ENCODE measurements at regions not wholly inside any gene's neighbourhood (a gene's known extent, or its start where the extent isn't known, plus 50 kb on each side); places are given as distances from the start of the nearest gene placed in this dataset.

DNA sequence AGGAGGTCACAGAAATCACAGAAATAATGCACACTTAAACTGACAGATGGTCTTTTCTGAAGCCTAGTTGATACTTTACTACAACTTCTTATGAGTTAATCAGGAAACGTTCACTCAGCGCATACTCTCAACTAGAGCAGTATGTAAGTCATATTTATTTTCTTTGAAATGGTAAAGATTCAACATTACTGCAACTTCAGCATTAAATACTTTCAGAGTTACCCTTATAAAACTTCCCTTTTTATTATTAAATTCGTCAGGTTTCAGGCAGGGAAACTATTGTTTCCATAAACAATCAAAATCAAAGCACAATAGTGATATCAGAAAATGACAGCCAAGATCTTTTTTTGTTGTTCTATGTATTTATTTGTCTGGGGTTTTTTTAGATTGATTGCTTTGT, 222.6 kb upstream of the RND3 start:
- no peaks in the 10 kb centered on the region for H3K36me3 ChIP-seq (ENCODE audit: control insufficient read depth, low read depth, low read length)
- no peak overlapping the region for H3K4me3 ChIP-seq (ENCODE audit: low read length)
- H3K9ac ChIP-seq (ENCODE audit: low read length) = no peak overlapping the region
- H3K4me1 ChIP-seq (ENCODE audit: control insufficient read depth, low read depth, low read length) = peaks cover 3% of the 10 kb centered on the region
- H3K27me3 ChIP-seq (ENCODE audit: control insufficient read depth, insufficient read depth, low read length) = no peaks in the 10 kb centered on the region
- H3K9me3 ChIP-seq (ENCODE audit: control insufficient read depth, low read depth, low read length) = no peaks in the 10 kb centered on the region
- no peak overlapping the region for H3K27ac ChIP-seq (ENCODE audit: low read length)

DNA sequence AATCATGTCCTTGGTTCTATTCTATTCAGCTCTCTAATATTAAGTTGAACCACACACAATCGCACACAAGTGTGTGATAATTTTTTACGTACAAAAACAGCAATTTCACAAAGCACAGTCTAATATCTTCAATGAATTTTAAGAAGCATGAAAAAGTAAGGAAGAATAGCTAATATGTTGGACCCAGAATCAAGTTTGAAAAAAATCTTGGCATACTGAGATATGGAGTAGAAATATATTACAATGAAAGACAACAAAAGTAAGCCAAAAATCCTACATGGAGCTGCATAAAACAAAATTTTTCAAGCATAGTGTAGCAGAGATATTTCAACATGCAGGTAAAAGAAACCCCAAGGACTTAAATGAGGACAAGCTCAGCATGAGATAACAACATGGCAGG, 219.1 kb upstream of the RND3 start:
- no peak overlapping the region for H3K27ac ChIP-seq (ENCODE audit: low read length)
- H3K36me3 ChIP-seq (ENCODE audit: control insufficient read depth, low read depth, low read length) = no peaks in the 10 kb centered on the region
- H3K4me3 ChIP-seq (ENCODE audit: low read length) = no peak overlapping the region
- H3K27me3 ChIP-seq (ENCODE audit: control insufficient read depth, insufficient read depth, low read length) = no peaks in the 10 kb centered on the region
- H3K9ac ChIP-seq (ENCODE audit: low read length) = no peak overlapping the region
- no peaks in the 10 kb centered on the region for H3K9me3 ChIP-seq (ENCODE audit: control insufficient read depth, low read depth, low read length)
- peaks cover 13% of the 10 kb centered on the region for H3K4me1 ChIP-seq (ENCODE audit: control insufficient read depth, low read depth, low read length)

DNA sequence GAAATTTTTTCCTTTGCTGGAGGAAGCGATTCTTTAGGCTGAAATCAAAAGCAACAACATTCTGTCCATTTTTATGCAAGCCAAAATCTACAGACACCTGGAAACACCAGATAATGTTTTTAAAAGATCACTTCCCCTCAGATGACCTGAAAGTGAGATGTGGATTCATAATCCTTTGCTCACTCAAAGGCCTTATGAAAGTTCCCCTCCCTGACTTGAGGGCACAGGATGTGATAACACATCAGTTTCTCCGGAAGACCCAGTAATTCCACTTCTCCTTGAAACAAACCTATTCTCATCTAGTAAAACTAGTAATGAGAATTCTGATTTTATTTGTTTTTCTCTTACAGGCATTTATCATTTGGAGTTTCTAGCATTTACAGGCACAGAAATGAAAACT, 218.3 kb upstream of the RND3 start:
- Histone ChIP-seq H3K36me3 (ENCODE audit: control insufficient read depth, low read depth, low read length) (no peaks in the 10 kb centered on the region), H3K9ac (ENCODE audit: low read length) (no peak overlapping the region), H3K4me1 (ENCODE audit: control insufficient read depth, low read depth, low read length) (peaks cover 13% of the 10 kb centered on the region), H3K4me3 (ENCODE audit: low read length) (no peak overlapping the region), H3K9me3 (ENCODE audit: control insufficient read depth, low read depth, low read length) (no peaks in the 10 kb centered on the region), H3K27ac (ENCODE audit: low read length) (no peak overlapping the region), H3K27me3 (ENCODE audit: control insufficient read depth, insufficient read depth, low read length) (no peaks in the 10 kb centered on the region)

DNA sequence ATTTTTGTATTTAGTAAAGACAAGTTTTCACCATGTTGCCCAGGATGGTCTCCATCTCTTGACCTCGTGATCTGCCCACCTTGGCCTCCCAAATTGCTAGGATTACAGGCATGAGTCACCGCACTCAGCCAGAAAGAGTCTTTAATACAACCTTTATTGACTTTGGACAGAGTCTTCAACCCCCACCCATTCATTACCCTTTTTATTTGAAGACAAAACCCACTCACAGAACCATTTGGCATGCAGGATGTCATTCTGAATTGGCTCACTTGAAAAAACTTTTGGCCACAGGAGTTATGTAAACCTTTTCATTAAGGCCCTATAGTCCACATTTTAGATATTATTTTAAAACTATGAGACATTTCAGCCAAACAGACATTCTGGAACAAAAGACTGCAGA, 217.9 kb upstream of the RND3 start:
- Histone ChIP-seq H3K27ac (ENCODE audit: low read length) (no peak overlapping the region), H3K4me3 (ENCODE audit: low read length) (no peak overlapping the region), H3K4me1 (ENCODE audit: control insufficient read depth, low read depth, low read length) (peaks cover 13% of the 10 kb centered on the region), H3K9ac (ENCODE audit: low read length) (no peak overlapping the region), H3K27me3 (ENCODE audit: control insufficient read depth, insufficient read depth, low read length) (no peaks in the 10 kb centered on the region), H3K36me3 (ENCODE audit: control insufficient read depth, low read depth, low read length) (no peaks in the 10 kb centered on the region), H3K9me3 (ENCODE audit: control insufficient read depth, low read depth, low read length) (no peaks in the 10 kb centered on the region)

DNA sequence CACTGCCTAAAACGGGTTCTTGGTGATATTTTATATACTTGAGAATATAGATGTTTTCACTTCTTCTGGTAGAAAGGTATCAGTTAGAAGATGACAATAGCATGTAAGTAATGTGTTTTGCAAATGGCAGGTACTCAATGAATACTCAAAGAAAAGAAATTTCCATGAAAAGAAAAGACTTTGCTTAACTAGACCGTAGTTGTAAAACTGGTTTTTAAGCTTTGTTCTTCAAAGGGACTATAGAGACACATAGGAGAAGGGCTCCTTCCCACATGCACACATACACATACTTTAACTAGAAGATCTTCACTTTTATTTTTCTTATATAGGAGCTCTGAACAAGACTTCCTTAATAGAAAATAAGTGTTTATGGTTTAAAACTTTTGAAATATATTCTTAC, 215.3 kb upstream of the RND3 start:
- H3K27ac ChIP-seq (ENCODE audit: low read length) = no peak overlapping the region
- H3K9me3 ChIP-seq (ENCODE audit: control insufficient read depth, low read depth, low read length) = no peaks in the 10 kb centered on the region
- no peak overlapping the region for H3K4me3 ChIP-seq (ENCODE audit: low read length)
- H3K4me1 ChIP-seq (ENCODE audit: control insufficient read depth, low read depth, low read length) = peaks cover 10% of the 10 kb centered on the region
- H3K36me3 ChIP-seq (ENCODE audit: control insufficient read depth, low read depth, low read length) = no peaks in the 10 kb centered on the region
- H3K27me3 ChIP-seq (ENCODE audit: control insufficient read depth, insufficient read depth, low read length) = no peaks in the 10 kb centered on the region
- H3K9ac ChIP-seq (ENCODE audit: low read length) = no peak overlapping the region

DNA sequence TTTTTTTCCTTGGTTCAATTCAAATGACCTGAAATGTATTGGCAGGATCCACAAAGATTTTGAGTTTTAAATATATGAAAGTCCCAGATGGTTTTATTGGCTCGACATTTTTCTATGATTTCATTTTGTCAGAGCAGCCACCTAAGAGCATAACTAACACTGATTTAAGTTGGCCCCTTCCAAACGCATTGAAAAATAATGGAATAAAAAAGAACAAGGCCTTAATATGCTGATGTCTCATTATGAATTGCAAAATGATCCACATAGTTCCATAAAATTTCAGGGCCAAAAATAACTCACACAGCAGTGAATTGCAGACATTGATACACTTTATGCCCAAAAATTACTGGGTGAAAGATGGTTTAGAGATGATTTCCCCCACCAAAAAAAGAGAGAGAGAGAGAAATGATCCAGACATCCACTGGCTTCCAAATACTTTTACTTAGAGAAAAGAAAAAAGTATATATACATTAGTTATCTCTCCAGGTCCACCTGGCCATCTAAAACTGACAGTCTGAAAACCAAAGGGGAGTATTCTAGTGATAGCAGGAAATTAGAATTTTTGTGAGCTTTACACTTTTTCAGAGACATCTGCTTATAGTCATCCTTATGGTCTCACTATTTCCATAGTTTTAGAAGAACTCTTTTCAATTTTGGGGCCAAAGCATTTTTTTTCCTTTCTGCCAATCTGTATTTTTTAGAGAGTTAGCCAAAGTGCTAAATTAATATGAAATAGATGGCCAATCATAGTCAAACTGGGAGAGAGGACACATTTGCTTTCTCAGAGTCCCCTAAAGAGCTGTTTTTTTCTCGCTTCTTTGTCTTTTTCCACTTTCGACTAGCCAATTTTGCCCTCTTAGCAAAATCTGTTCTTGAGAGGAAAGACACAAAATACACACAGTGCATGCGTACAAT, 213.5 kb upstream of the RND3 start:
- no peaks in the 10 kb centered on the region for H3K9me3 ChIP-seq (ENCODE audit: control insufficient read depth, low read depth, low read length)
- H3K4me1 ChIP-seq (ENCODE audit: control insufficient read depth, low read depth, low read length) = peaks cover 10% of the 10 kb centered on the region
- H3K36me3 ChIP-seq (ENCODE audit: control insufficient read depth, low read depth, low read length) = no peaks in the 10 kb centered on the region
- H3K9ac ChIP-seq (ENCODE audit: low read length) = no peak overlapping the region
- H3K27ac ChIP-seq (ENCODE audit: low read length) = no peak overlapping the region
- no peak overlapping the region for H3K4me3 ChIP-seq (ENCODE audit: low read length)
- no peaks in the 10 kb centered on the region for H3K27me3 ChIP-seq (ENCODE audit: control insufficient read depth, insufficient read depth, low read length)

DNA sequence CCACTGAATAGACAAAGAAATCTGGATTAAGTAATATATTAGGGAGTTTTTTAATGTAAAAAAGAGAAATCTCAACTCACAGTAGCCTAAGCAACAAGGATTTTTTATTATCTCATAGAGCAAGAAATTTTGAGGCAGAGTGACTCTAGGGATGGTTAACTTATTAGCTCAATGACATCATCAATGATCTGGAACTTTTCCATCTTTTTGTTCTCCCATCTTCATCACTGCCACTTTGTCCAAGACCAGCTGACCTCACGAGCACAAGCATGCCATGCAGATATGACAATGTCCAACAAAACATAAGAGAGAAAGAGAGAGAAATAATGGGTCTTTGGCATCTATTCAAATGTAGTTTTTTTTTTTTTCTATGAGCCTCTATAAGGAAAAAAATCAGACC, 211.8 kb upstream of the RND3 start:
- peaks cover 10% of the 10 kb centered on the region for H3K4me1 ChIP-seq (ENCODE audit: control insufficient read depth, low read depth, low read length)

DNA sequence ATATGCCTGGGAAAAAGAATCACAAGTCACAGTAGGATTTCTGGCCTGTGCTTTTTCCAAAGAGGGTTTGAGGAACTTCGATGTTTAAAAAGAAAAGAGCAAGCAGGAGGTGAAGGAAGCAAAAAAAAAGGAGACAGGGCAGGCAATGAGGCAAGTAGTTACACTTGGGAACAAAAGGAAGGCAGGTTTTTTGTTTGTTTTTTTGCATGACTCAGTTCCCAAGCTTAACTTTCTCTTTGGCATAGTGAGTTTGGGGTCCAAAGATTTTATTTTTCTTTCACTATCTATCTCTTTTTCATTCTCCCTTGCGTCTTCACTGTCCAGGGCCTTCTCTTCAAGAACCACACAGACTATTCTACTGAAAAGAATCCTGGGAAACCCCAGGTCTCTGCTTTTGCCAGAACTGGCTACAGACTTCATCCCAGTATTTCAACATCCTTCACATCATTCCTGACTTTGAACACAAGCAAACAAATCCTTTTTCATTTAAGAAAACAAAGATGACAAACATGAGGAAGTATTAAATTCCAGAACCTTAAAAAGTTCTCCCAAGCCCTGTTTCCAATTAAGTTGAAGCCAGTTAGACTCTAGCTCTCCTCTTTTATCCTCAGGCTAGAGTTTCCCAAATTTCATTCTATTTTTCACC, 210.7 kb upstream of the RND3 start:
- no peaks in the 10 kb centered on the region for H3K9me3 ChIP-seq (ENCODE audit: control insufficient read depth, low read depth, low read length)
- H3K4me3 ChIP-seq (ENCODE audit: low read length) = no peak overlapping the region
- no peaks in the 10 kb centered on the region for H3K27me3 ChIP-seq (ENCODE audit: control insufficient read depth, insufficient read depth, low read length)
- no peaks in the 10 kb centered on the region for H3K36me3 ChIP-seq (ENCODE audit: control insufficient read depth, low read depth, low read length)
- H3K27ac ChIP-seq (ENCODE audit: low read length) = no peak overlapping the region
- H3K4me1 ChIP-seq (ENCODE audit: control insufficient read depth, low read depth, low read length) = peaks cover 8% of the 10 kb centered on the region
- no peak overlapping the region for H3K9ac ChIP-seq (ENCODE audit: low read length)

More for the DNA sequence above, 211.8 kb upstream of the RND3 start:
- Histone ChIP-seq H3K27ac (ENCODE audit: low read length) (no peak overlapping the region), H3K4me3 (ENCODE audit: low read length) (no peak overlapping the region), H3K36me3 (ENCODE audit: control insufficient read depth, low read depth, low read length) (no peaks in the 10 kb centered on the region), H3K27me3 (ENCODE audit: control insufficient read depth, insufficient read depth, low read length) (no peaks in the 10 kb centered on the region), H3K9me3 (ENCODE audit: control insufficient read depth, low read depth, low read length) (no peaks in the 10 kb centered on the region), H3K9ac (ENCODE audit: low read length) (no peak overlapping the region)

DNA sequence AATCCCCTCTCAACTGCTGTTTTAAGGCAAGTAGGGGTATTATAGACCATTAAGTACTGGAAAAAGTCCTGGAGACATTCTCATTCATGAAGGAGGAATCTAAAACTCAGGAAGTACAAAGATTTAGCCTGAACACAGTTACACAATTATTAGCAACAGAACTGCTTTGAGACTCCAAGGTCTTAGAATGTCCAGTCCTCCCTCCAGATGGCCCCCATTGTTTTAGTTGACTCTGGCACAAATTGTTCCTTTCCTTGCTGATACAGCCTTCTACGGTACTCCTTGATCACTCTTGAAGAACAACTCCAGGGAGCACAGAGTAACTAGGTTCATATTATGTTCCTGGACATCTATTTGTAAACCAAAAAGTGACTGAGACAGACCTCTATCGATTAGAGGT, 210.1 kb upstream of the RND3 start:
- H3K9me3 ChIP-seq (ENCODE audit: control insufficient read depth, low read depth, low read length) = no peaks in the 10 kb centered on the region
- H3K27ac ChIP-seq (ENCODE audit: low read length) = no peak overlapping the region
- H3K4me3 ChIP-seq (ENCODE audit: low read length) = no peak overlapping the region
- H3K9ac ChIP-seq (ENCODE audit: low read length) = no peak overlapping the region
- no peaks in the 10 kb centered on the region for H3K36me3 ChIP-seq (ENCODE audit: control insufficient read depth, low read depth, low read length)
- no peaks in the 10 kb centered on the region for H3K27me3 ChIP-seq (ENCODE audit: control insufficient read depth, insufficient read depth, low read length)
- H3K4me1 ChIP-seq (ENCODE audit: control insufficient read depth, low read depth, low read length) = peaks cover 3% of the 10 kb centered on the region

DNA sequence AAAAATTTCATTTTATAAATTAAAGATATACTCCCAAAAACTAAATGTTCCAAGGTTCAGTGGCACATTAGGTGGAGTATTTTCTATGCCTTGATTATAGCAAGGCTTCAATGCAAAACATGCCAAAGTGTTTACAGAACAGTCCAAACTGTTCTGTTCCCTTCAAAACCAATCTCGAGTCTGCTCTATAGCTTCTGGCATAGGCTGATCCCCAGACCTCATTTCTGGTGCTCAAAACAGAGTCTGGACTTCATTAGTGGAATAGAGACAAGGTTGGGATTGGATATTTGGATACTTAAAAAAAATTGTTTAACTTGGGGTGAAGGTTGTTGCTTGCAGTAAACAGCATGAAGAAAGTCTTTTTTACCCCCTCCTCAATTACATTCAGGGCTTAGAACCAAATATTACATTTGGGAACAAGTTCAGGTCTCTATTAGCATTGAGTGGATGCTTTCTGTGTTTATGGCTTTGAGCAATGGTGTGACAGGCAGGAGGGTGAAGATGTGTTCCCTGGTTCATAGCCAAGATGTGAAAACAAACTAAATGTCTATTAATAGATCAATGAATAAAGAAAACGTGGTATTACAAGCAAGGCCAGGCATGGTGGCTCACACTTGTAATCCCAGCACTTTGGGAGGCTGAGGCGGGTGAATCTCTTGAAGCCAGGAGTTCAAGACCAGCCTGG, 208.1 kb upstream of the RND3 start:
- Histone ChIP-seq H3K27ac (ENCODE audit: low read length) (no peak overlapping the region), H3K9ac (ENCODE audit: low read length) (no peak overlapping the region), H3K9me3 (ENCODE audit: control insufficient read depth, low read depth, low read length) (no peaks in the 10 kb centered on the region), H3K36me3 (ENCODE audit: control insufficient read depth, low read depth, low read length) (no peaks in the 10 kb centered on the region), H3K27me3 (ENCODE audit: control insufficient read depth, insufficient read depth, low read length) (no peaks in the 10 kb centered on the region), H3K4me3 (ENCODE audit: low read length) (no peak overlapping the region), H3K4me1 (ENCODE audit: control insufficient read depth, low read depth, low read length) (no peaks in the 10 kb centered on the region)

DNA sequence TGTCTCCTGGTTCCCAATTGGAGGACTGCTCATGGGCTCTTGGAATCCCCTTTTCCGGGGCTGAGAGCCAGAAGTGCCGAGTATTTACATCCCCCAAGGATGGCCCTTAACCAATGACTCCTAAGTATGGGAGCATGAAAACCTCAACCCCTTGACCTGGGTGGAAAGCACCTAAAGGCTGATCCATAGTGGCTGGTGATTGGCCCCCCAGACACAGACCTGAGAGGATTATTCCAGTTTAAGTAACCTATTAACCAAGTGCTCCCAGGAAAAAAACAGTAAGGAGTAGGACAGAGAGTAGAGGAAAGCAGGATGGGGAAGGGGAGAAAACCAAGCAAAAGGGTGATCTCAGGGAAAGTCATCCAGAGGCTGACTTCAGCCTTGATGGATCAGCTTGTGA, 206.1 kb upstream of the RND3 start:
- Histone ChIP-seq H3K27ac (ENCODE audit: low read length) (no peak overlapping the region), H3K27me3 (ENCODE audit: control insufficient read depth, insufficient read depth, low read length) (no peaks in the 10 kb centered on the region), H3K9me3 (ENCODE audit: control insufficient read depth, low read depth, low read length) (no peaks in the 10 kb centered on the region), H3K4me1 (ENCODE audit: control insufficient read depth, low read depth, low read length) (peaks cover 4% of the 10 kb centered on the region), H3K36me3 (ENCODE audit: control insufficient read depth, low read depth, low read length) (no peaks in the 10 kb centered on the region), H3K9ac (ENCODE audit: low read length) (no peak overlapping the region), H3K4me3 (ENCODE audit: low read length) (no peak overlapping the region)
